ENCODE measurements at regions not wholly inside any gene's neighbourhood (a gene's known extent, or its start where the extent isn't known, plus 50 kb on each side); places are given as distances from the start of the nearest gene placed in this dataset.

DNA sequence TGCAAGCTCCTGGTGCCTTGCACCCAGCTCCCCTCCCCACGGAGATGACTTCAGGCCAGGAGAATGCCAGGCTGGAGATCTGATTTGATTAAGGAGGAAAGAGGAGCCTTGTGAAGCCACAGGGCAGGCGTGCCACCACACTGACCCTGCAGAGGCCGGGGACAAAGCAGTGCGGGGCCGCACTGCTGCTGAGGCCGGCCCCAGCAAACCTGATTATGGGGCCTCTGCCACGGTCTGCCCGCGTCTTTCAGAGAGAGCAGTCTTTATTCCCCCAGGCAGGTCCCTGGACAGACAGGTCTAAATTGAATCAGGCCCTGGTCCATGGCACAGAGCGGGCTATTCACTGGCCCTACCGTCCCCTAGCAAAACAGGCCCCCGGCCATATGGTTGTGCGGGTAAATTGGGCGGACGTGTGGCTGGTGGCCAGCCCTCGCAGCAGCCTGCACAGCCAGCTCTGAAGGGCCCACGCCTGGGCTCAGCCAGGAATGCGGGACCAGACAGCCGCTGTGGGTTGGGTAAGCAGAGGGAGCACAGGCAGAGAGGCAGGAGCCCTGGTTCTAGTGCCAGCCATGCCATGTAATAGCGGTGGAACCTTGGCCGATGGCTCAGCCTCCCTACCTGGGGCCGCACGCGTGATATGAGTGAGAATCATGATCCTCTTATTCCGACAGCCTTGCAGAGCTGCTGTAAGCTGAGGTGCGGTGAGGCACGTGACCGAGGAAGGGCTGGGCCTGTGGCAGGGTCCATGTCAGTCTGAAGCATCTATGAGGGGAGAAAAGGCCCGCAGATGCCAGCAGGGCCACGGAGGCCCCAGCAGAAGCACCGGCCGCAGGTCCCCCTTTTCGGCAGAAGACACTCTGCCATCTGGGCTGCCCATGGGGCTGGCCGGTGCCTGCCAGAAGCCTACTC lies 97.3 kb upstream of the MYCN start:
- DNase-seq (ENCODE audit: low spot score) = no peak

DNA sequence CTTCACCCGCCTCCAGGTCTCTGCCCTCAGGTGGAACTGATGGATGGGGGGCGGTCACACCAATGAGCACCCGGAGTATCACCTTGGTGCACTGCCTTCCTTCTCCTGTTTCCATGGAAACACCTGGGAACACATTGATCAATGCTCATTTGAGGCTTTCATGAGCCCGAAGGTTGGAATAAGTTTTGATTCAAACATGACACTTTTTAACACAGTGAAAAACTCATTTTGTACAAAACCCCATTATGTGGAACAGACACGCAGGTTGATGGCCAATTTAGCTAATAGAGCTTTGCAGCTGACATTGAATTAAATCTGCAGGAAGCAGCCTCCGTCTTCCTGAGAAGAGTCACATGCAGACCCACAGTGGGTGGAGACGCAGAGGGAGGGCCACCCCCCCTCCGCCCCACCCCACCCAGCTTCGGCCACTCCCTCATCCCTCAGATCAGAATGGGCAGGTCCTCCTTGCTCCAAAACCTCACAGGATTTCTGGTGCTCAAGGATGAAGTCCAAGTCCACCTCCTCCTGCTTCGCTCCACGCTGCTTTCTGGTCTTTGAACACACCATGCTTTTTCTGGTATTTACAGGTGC lies 96.0 kb upstream of the MYCN start:
- DNase-seq (ENCODE audit: low spot score) = no peak

DNA sequence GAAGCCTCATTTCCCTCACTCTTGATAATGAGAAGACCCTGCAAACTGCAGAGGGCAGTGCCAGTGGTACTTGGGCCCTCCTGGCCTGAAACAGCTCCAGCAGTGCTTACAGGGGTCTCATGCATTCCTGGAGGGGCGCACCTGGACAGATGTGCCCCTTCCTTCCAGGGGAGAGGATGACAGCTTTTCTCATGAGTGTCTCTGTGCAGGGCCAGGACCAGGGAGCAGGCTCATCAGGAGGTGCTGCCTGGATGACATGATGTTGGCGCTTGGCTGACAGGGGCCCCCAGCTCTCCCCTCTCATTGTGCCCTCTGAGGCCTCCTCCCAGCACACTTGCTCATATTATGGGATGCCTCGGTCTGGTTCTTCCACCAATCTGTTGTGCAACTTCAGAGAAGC lies 95.1 kb upstream of the MYCN start:
- no peak for DNase-seq (ENCODE audit: low spot score)

DNA sequence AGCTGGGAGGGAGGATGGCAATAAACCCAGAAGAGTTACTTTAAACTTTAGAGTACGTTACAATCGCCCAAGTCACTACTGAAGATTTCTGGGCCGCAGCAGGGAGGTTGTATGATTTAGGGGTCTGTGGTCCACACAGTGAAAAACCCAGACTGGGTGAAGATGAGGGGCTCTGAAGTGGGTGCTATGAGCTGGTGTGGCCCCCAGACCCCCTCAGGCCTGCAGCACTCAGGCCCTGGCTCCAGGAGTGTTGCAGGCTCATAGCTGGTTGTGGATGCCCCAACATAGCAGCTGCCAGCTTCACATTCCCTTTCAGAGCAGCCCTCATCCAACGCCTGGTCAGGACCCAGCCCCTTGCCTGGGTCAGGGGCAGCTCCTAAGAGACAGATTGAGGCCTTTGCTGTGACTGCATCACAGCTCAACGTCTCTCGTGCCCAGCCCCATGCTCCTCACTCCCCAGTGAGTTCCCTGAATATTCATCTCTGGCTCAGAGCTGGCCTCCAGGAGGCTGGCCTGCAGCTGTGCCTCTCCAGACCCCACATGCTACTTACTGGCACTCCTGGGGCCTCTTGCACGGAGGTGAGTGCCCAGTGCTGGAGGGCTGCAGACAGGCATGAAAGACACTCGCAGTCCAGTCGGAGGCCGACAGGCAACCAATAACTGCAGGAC lies 94.5 kb upstream of the MYCN start:
- no peak for DNase-seq (ENCODE audit: low spot score)

DNA sequence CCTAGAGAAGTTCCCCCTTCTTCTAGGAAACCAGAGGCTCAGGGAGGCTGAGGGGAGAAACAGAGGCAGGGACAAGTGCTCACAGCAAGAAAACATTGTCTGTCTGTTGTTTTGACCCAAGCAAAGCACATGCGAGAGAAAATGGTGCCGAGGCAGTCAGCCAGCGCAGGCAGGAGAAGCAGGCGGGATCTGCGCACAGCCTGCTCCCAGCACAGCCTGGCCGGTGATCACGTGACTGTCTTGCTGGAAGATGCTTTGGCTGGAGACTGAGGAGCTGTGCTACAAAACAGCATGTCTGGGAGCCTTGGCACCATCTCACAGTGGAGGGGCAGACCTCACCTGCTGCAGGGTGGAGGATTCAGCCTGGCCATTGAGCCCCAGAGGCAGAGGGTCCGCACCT lies 93.7 kb upstream of the MYCN start:
- no peak for DNase-seq (ENCODE audit: low spot score)

DNA sequence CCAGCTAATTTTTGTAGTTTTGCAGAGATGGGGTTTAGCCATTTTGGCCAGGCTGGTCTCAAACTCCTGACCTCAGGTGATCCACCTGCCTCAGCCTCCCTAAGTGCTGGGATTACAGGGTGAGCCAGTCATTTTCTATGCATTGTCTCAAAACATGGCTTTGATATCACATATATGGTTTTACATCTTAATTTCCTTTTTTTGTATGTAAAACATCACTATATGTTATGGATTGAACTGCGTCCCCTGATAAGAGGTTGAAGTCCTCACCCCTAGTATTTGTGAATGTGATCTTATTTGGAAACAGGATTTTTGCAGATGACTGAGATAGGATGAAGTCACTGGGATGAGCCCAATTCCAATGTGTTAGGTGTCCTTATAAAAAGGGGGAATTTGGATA lies 89.8 kb upstream of the MYCN start:
- DNase-seq (ENCODE audit: low spot score) = no peak

DNA sequence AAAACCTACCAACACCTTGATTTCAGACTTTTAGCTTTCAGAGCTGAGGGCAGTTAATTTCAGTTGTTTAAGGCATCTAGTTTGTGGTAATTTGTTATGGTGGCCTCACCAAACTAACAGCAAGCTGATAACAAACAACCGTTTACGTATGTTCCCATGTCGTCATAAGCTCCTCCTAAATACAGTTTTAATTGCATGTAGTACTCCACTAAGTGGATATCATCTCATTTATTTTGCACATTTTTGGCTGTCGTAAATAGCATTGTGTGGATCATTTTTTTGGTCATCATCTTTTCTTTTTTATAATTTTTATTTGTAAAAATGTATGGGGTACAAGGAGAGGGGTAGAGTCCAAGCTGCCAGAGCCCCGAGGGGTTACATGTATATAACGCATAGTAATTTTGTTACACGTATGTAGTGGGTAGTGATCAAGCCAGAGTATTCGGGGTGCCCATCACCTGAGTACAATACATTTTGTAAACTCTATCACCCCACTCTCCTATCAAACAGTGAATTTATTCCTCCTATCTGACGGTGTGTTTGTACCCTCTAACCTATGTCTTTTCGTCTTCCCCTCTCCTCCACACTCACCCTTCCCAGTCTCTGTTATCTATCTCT lies 89.2 kb upstream of the MYCN start:
- no peak for DNase-seq (ENCODE audit: low spot score)

DNA sequence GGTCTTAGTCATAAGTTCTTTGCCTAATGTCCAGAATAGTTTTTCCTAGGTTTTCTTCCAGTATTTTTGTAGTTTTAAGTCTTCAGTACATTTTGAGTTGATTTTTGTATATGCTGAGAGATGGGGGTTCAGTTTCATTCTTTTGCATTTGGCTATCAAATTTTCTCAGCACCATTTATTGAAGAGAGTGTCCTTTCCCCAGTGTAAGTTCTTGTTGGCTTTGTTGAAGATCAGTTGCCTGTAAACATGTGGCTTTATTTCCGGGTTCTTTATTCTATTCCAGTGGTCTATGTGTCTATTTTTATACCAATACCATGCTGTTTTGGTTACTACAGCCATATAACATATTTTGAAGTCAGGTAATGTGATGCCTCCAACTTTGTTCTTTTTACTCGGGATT lies 87.5 kb upstream of the MYCN start:
- DNase-seq (ENCODE audit: low spot score) = no peak

DNA sequence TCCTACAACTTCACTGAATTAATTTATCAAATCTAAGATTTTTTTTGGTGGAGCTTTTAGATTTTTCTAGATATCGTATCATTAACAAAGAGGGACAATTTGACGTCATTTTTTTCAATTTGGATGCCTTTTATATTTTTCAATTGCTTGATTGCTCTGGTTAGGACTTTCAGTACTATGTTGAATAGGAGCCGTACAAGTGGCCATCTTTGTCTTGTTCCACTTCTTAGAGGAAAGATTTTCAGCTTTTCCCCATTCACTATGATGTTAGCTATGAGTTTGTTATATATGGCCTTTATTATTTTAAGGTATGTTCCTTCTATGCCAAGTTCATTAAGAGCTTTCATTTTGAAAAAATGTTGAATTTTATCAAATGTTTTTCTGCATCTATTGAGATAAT lies 86.4 kb upstream of the MYCN start:
- no peak for DNase-seq (ENCODE audit: low spot score)

DNA sequence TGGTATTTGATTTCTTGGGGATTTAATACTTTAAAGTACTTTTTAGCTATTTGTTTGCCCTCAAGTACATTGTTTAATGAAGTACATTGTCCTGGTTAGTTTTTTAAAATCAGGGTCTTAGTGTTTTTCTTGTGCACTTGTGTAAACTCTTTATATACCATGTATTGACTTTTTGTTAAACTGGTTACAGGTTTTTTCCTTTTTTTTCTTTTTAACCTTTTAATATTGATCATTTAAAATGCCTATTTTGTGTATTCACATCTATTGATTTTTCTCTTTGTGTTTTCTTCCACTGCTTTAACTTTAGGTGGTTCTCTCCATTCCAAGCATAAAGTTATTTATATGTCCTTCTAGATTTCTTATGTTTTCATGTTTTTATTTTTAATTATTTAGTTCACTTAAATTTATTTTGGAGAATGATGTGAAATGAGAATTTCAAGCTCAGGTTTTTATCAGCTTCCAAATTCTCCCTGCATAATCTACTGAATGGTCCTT lies 84.5 kb upstream of the MYCN start:
- no peak for DNase-seq (ENCODE audit: low spot score)

DNA sequence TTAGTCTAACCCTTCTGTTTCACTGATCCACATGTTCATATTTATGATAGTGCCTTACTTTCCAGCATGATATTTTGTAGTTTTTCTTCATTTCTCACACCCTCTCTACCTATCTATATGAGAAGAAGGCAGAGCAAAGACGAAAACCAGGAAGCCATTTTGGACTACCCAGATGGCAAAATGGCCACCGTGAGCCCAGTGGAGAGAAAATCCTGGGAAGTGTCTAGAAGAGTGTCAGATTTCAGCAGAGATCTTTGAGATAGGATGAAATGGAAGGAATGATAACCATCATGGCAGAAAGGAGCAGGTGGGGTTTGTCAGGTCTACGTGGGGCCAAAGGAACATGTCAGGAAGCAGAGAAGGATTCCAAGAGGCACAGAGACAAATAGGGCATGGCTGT lies 84.0 kb upstream of the MYCN start:
- DNase-seq (ENCODE audit: low spot score) = no peak

DNA sequence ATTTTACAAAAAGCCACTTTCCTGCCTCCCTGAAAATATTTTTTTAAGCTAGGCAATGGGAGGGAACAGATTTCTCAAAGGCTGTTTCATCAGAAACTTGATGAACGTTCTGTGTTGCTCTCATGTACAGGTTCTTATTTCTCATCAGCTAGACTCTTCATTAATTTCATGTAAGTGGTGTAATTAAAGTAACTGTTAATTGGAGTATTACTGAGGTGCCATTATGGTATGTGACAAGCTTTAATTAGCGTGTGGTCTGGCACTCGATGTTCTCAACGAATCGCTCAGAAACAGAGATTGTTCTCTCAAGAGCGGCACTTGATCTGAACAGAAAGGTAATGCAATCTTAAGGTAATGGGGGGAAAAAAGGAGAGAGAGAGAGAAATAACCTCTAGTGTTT lies 81.9 kb upstream of the MYCN start:
- DNase-seq (ENCODE audit: low spot score) = no peak

DNA sequence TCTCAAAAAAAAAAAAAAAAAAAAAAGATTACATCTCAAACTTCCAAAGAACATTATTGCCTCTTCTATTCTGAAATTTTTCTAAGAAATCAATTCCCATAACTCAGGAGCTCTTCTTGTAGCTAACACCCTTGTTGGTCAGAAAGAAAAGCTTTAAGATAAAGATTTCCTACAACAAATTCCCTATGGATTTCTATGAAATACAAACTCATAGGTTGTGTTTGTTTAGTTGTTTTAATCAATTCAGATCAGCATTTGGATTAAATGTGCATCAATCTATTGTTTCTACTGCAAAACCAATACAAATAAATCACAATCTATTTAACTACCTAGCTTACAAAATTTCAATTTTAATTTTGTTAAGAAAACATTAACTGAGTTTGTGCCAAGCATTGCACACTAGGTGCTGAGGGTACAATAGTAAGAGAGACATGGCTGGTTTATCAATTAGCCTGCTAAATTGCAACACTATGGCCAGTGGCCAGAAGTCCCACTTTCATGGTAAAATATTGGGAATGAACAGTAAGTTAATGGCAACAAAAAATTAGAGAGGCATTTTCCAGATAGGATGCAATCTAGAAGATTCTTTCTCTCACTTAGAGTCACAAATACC lies 80.2 kb upstream of the MYCN start:
- DNase-seq (ENCODE audit: low spot score) = no peak

DNA sequence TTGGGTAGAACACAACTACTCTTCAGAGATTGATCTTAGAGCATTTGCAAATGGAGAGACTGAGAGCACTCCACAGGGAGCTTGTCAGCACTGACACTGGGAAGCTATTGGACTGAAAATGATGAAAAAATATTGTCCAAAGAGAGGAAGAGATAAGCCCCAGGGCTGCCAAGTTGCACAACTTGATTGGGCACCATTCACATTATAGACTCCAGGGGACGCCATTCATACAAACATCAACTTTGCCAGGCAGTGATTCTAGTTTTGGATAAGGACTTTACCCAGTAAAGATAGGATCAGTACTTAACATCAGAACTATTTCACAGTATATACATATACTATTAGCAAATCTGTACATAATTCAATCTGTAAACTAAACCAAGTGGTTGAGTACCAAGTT lies 79.6 kb upstream of the MYCN start:
- no peak for DNase-seq (ENCODE audit: low spot score)

DNA sequence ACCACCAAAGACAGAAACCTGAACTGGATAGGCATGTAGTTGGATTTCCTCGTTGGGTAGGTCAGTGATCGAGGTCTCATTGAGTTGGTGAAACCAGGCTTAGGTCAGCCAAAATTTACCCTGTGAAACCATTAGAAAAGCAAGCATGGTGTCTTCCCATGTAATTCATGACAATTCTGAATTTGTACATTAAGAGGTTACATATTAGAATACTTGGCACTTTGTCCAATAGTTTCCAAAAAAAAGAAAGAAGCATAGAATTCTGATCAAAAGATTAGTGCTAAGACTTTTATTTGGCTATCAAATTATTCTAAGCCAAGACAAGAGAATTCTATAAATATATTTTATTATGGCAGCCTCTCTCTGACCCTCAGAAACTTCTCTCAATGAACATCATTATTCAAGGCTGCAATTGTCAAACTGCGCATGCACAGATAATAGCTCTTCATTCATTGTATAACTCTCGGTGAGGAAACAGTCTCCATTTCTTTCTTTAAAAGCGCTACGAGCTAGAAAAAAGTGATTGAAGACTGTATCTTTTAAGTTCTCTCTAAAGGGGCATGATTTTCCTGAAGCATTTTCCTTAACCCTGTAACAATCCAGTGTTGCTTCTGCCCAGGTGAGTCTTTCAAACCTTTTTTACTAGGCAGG lies 79.1 kb upstream of the MYCN start:
- DNase-seq (ENCODE audit: low spot score) = no peak

DNA sequence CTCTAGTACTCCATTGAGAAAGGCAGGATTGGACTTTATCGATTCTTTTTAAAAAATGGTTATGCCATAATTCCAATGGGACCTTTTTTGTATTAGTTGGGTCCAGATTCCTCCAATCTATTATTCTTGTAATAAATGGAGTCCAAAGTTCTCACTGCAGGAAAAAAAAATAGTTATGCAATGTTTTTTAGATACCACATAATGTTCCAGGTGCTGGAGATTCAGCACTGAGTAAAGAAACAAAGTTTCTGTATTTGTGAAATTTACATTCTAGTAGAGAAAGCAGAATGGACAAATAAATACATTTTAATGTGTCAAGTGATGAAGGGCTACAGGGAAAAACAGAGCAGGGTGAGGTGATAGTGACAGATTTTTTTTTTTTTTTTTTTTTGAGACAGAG lies 78.5 kb upstream of the MYCN start:
- no peak for DNase-seq (ENCODE audit: low spot score)

DNA sequence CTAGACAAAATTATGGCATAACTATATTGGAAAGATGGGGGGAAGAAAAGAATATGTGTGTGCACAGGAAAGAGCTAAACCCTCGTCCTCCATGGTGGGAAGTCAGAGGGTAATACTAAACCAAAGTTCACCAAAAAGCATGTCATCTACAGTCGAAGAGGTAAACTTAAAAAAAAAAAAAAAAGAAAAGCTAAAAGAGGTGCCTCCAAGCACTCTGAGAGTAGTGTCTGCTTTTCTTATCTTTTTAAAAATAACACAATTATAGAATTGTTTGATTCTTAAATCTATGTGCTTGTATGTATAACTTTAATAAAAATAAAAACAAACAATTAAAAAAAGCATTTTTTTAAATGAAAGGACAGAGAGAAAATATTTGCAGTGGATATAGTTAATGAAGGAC lies 77.3 kb upstream of the MYCN start:
- DNase-seq (ENCODE audit: low spot score) = no peak

DNA sequence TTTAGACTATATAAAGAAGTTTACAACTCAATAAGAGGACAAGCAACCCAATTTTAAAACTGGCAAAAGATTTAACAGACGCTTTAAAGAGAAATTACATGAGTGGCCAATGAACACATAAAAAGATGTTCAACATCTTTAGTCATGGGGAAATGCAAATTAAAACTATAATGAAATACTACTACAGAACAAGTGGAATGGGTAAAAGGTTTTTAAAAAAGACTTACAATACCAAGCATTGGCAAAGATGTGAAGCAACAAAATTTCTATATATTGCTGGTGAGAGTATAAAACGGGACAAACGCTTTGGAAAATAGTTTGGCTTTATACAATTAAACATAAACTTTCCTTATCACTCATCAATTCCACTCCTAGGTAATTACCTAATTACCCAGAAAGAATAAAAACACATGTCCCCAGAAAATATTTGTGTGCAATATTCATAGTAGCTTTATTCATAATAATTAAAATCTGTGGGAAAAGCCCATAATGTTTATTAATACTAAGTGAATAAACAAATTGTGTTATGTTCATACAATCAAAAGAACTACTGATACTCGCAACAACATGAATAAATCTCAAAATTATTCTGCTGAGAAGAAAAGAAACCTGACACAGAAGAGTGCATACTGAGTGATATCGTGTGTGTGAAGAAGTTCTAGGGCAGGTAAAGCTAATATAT lies 76.7 kb upstream of the MYCN start:
- DNase-seq (ENCODE audit: low spot score) = no peak

DNA sequence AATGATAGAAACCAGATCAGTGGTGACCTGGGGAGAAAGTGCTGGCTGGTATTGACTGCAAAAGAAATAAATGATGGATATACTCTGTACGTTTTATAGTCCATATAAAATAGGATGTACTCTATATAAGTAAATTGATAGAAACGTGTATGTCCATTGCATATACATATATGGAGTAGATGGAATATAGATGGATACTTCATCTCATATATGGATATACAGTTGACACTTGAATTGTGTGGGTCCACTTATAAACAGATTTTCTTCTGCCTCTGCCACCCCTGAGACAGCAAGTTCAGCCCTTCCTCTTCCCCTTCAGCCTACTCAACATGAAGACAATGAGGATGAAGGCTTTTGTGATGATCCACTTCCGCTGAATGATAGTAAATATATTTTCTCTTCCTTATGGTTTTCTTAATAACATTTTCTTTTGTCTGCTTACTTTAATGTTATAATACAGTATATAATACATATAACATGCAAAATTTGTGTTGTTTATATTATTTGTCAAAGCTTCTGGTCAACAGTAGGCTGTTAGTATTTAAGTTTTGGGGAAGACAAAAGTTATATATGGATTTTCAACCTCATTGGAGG lies 76.1 kb upstream of the MYCN start:
- no peak for DNase-seq (ENCODE audit: low spot score)

DNA sequence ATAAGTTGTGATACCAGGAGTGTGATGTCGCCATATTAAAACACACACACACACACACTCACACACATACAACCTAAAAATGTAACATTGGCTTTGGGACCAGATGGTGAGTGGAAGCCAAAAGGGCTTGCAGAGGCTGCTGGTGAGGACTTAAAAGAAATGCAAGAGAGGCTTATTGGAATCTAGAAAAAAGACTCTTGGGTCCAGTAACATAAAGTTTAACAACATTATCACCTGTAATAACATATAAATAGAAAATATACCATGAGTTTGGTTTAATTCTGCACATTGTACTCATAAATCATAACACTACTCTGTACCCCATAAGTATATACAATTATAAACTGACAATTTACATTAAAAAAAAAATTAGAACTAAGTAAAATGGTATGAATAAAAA lies 74.4 kb upstream of the MYCN start:
- DNase-seq (ENCODE audit: low spot score) = no peak

Data from AG20443 (cell line).